ENCODE measurements at regions not wholly inside any gene's neighbourhood (a gene's known extent, or its start where the extent isn't known, plus 50 kb on each side); places are given as distances from the start of the nearest gene placed in this dataset.

GRCh38 chr9:21730899-21731298 lies 71.5 kb upstream of the MTAP start:
- TF ChIP-seq CTCF (IDR thresholded peaks at IDR 0.05): no peak

GRCh38 chr9:21741151-21741550 lies 61.3 kb upstream of the MTAP start:
- no peak for TF ChIP-seq CTCF (IDR thresholded peaks at IDR 0.05)
- intact Hi-C loops (cut with DNase I; ENCODE audit: low total_unique reads): no loop called here
- no peaks in the 10 kb centered on the region for H3K4me1 ChIP-seq
- H3K27ac ChIP-seq: no peak overlapping the region
- no peaks in the 10 kb centered on the region for H3K27me3 ChIP-seq
- H3K36me3 ChIP-seq: no peaks in the 10 kb centered on the region
- H3K9me3 ChIP-seq: no peaks in the 10 kb centered on the region
- no peak overlapping the region for H3K4me3 ChIP-seq
- DNase-seq: no peak

More at GRCh38 chr9:21730899-21731298, 71.5 kb upstream of the MTAP start:
- no peaks in the 10 kb centered on the region for H3K36me3 ChIP-seq
- H3K9me3 ChIP-seq: no peaks in the 10 kb centered on the region
- H3K27me3 ChIP-seq: no peaks in the 10 kb centered on the region
- H3K4me1 ChIP-seq: no peaks in the 10 kb centered on the region
- no peak overlapping the region for H3K27ac ChIP-seq
- H3K4me3 ChIP-seq: no peak overlapping the region
- intact Hi-C loops (cut with DNase I; ENCODE audit: low total_unique reads): no loop called here
- no peak for DNase-seq

- H3K36me3 ChIP-seq: no peaks in the 10 kb centered on the region
- H3K27me3 ChIP-seq: no peaks in the 10 kb centered on the region
- no peak for DNase-seq
- no peak overlapping the region for H3K4me3 ChIP-seq
- H3K4me1 ChIP-seq: no peaks in the 10 kb centered on the region
- intact Hi-C loops (cut with DNase I; ENCODE audit: low total_unique reads): no loop called here
- no peak overlapping the region for H3K27ac ChIP-seq
- no peak for TF ChIP-seq CTCF (IDR thresholded peaks at IDR 0.05)
- no peaks in the 10 kb centered on the region for H3K9me3 ChIP-seq
Measured at GRCh38 chr9:21744320-21744719, 58.1 kb upstream of the MTAP start.

- Histone ChIP-seq H3K27me3 (no peaks in the 10 kb centered on the region), H3K9me3 (no peaks in the 10 kb centered on the region), H3K27ac (no peak overlapping the region), H3K36me3 (no peaks in the 10 kb centered on the region), H3K4me3 (no peak overlapping the region), H3K4me1 (no peaks in the 10 kb centered on the region)
- TF ChIP-seq CTCF (IDR thresholded peaks at IDR 0.05): no peak
- no peak for DNase-seq
- intact Hi-C loops (cut with DNase I; ENCODE audit: low total_unique reads): no loop called here
Measured at GRCh38 chr9:21744841-21745240, 57.6 kb upstream of the MTAP start.

- TF ChIP-seq CTCF (IDR thresholded peaks at IDR 0.05): no peak
Measured at GRCh38 chr9:21746550-21746949, 55.9 kb upstream of the MTAP start.

GRCh38 chr9:21747175-21747574 lies 55.3 kb upstream of the MTAP start:
- Histone ChIP-seq H3K27me3 (no peaks in the 10 kb centered on the region), H3K4me1 (no peaks in the 10 kb centered on the region), H3K36me3 (no peaks in the 10 kb centered on the region), H3K9me3 (no peaks in the 10 kb centered on the region), H3K4me3 (no peak overlapping the region), H3K27ac (no peak overlapping the region)
- no peak for DNase-seq
- no peak for TF ChIP-seq CTCF (IDR thresholded peaks at IDR 0.05)
- intact Hi-C loops (cut with DNase I; ENCODE audit: low total_unique reads): no loop called here

More at GRCh38 chr9:21746550-21746949, 55.9 kb upstream of the MTAP start:
- intact Hi-C loops (cut with DNase I; ENCODE audit: low total_unique reads): no loop called here
- Histone ChIP-seq H3K27me3 (no peaks in the 10 kb centered on the region), H3K4me1 (no peaks in the 10 kb centered on the region), H3K4me3 (no peak overlapping the region), H3K9me3 (no peaks in the 10 kb centered on the region), H3K27ac (no peak overlapping the region), H3K36me3 (no peaks in the 10 kb centered on the region)
- DNase-seq: no peak
